Thymus (tissue), 11 donors: ENCODE measurements at regions not wholly inside any gene's neighbourhood (a gene's known extent, or its start where the extent isn't known, plus 50 kb on each side); places are given as distances from the start of the nearest gene placed in this dataset.

Experiments
- DNase-seq, 9 donors: peaks; one replicate each; pipeline ENCODE4 v3.0.0-alpha.2; 2013; ENCODE audit warnings: low spot score in 9 of 9, low read depth in 6 of 9, missing footprints in 1 of 9
- H3K27ac ChIP-seq, 2 donors: one replicate each; pipeline ENCODE4 v1.5.1; 2013; ENCODE audit warnings: control low read depth in 1 of 2, low read depth in 1 of 2, low read length in 1 of 2, mild to moderate bottlenecking in 1 of 2, moderate library complexity in 1 of 2
- H3K27me3 ChIP-seq, 2 donors: one replicate each; pipeline ENCODE4 v1.5.1; 2013; ENCODE audit warnings: low read length in 1 of 2; ENCODE audit not compliant: control insufficient read depth in 2 of 2, insufficient read depth in 1 of 2
- H3K36me3 ChIP-seq, 2 donors: one replicate each; pipeline ENCODE4 v1.5.1; 2013; ENCODE audit warnings: low read length in 1 of 2, mild to moderate bottlenecking in 1 of 2, moderate library complexity in 1 of 2; ENCODE audit not compliant: control insufficient read depth in 2 of 2, insufficient read depth in 2 of 2
- H3K4me1 ChIP-seq, 2 donors: one replicate each; pipeline ENCODE4 v1.5.1; 2013; ENCODE audit warnings: low read length in 2 of 2; ENCODE audit not compliant: control insufficient read depth in 2 of 2, insufficient read depth in 2 of 2
- H3K4me3 ChIP-seq, 2 donors: one replicate each; pipeline ENCODE4 v1.5.1; 2013; ENCODE audit warnings: low read length in 2 of 2, control low read depth in 1 of 2, mild to moderate bottlenecking in 1 of 2
- H3K9me3 ChIP-seq, 2 donors: one replicate each; pipeline ENCODE4 v1.5.1; 2013; ENCODE audit warnings: low read length in 1 of 2, mild to moderate bottlenecking in 1 of 2; ENCODE audit not compliant: control insufficient read depth in 2 of 2, insufficient read depth in 1 of 2
- WGBS: extraction: QIAGEN DNeasy Blood & Tissue Kit; methylation state at CpG from one replicate; pipeline ENCODE4 v1.1.7; 2013; 5-methylcytosine and 5-hydroxymethylcytosine counted together
- donor health status: healthy.

DNA sequence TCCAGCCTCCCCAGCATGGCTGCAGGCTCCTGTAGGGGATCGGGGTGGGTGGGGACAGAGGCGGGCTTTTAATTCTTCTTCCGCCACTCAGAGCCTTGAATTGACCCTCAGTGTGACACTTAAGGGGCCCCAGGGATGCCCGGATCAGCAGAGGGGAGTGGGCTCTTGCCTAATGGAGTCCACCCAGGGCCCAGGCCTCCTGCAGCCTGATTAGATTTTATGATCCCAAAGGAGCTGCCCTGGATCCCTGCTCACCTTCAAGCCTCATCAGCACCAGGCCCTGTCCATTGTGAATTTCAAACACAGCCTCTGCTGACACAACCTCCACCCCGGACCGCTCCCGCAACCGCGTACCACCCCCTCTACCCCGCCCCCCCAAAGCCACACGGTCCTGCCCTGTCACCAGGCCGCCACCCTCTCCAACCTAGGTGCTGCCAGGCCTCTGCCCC, 214.1 kb upstream of the IER5L start:
- no peaks in the 10 kb centered on the region for H3K27me3 ChIP-seq
- no peaks in the 10 kb centered on the region for H3K4me1 ChIP-seq
- no peaks in the 10 kb centered on the region for H3K36me3 ChIP-seq

DNA sequence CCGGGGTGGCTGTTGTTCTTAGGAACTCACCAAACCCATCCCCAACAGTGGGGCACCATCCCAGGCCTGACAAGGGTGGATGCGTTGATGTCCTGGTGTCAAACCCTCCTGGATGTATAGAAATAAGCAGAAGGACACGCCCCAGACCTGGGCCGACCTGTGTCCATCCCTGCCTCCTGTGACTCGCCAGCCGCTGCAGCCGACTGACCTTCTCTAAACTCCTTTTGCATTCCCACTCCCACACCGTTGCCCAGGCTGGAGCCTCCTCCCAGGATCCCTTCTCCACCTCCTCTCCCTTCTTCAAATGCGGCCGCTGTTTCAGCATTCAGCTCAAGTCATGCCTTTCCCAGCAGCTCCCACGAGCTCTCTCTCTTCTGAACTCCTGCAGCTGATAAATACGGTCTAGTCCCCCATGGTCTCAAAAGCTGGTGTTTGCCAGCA, 213.2 kb upstream of the IER5L start:
- peaks cover 0 to 7% of the 10 kb centered on the region in 2 donors for H3K9me3 ChIP-seq
- no peak overlapping the region for H3K27ac ChIP-seq
- WGBS: 96% methylated on average over 12 of the region's 12 CpGs
- no peak for DNase-seq
- H3K4me1 ChIP-seq: no peaks in the 10 kb centered on the region
- H3K27me3 ChIP-seq: no peaks in the 10 kb centered on the region
- no peaks in the 10 kb centered on the region for H3K36me3 ChIP-seq
- H3K4me3 ChIP-seq: no peak overlapping the region

More for the DNA sequence above, 214.1 kb upstream of the IER5L start:
- no peak for DNase-seq
- H3K4me3 ChIP-seq: no peak overlapping the region
- H3K27ac ChIP-seq: no peak overlapping the region
- peaks cover 0 to under 1% of the 10 kb centered on the region in 2 donors for H3K9me3 ChIP-seq
- WGBS: 94% methylated on average over 12 of the region's 12 CpGs

DNA sequence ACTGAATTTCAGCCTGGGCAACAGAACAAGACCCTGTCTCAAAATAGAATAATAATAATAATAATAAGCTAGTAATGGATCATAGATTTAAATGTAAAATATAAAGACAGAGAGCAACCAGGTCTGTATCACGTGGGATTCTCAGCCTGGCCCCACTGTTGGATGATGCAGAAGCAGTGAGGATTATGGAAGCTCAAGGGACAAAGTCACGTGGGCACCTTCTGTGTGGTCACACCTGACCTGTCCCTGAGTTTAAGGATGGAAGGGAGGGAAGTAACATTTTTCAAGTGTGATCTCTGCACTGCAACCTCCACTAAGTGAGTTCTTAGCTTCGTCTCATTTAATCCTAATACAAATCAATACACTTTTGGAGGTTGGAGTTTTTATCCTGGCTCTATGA, 212.5 kb upstream of the IER5L start:
- no peak for DNase-seq
- no peak overlapping the region for H3K4me3 ChIP-seq
- no peak overlapping the region for H3K27ac ChIP-seq
- no peaks in the 10 kb centered on the region for H3K36me3 ChIP-seq
- H3K4me1 ChIP-seq: no peaks in the 10 kb centered on the region
- H3K27me3 ChIP-seq: no peaks in the 10 kb centered on the region
- H3K9me3 ChIP-seq: peaks cover 0 to 7% of the 10 kb centered on the region in 2 donors
- WGBS: 94% methylated on average over 3 of the region's 3 CpGs

DNA sequence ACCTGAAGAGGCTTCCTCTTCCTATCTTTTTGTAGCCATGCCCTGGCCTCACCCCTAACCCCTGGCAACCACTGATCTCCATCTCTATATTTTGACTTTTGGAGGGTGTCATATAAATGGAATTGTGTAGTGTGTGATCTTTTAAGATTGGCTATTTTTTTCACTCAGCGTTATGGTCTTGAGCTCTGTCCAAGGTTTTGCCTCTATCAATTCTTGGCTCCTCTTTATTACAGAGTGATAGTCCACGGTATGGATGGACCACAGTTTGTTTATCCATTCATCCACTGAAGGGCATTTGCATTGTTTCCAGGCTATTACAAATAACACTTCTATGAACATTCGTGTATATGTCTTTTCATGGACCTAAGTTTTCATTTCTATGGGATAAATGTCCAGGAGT, 209.8 kb upstream of the IER5L start:
- DNase-seq: no peak
- Histone ChIP-seq H3K27me3 (no peaks in the 10 kb centered on the region), H3K27ac (no peak overlapping the region), H3K9me3 (peaks cover 0 to 7% of the 10 kb centered on the region in 2 donors), H3K4me1 (peaks cover 12 to 15% of the 10 kb centered on the region in 2 donors), H3K36me3 (no peaks in the 10 kb centered on the region), H3K4me3 (no peak overlapping the region)
- 92% methylated on average over 3 of the region's 3 CpGs for WGBS

DNA sequence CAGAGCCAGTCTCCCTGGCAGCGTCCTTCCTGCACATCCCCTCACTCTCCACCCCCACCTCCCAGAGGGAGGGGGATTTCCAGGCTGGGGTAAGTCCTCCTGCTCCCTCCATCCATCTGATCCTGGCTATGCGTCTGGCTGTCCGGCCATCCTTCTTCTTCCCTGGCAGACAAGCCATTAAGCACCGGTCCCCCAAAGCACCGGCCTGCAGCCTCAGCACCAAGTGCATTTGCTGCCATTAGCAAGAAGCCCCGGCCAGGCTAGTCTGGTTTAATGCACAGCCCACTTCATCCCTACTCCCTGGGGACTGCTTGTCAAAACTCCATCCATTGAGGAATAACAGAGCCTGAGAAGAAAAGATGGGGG, 208.7 kb upstream of the IER5L start:
- H3K27me3 ChIP-seq: no peaks in the 10 kb centered on the region
- no peak overlapping the region for H3K27ac ChIP-seq
- no peak overlapping the region for H3K4me3 ChIP-seq
- H3K9me3 ChIP-seq: peaks cover 0 to 7% of the 10 kb centered on the region in 2 donors
- peaks cover 14 to 23% of the 10 kb centered on the region in 2 donors for H3K4me1 ChIP-seq
- DNase-seq: no peak
- 92% methylated on average over 6 of the region's 6 CpGs for WGBS
- H3K36me3 ChIP-seq: no peaks in the 10 kb centered on the region

DNA sequence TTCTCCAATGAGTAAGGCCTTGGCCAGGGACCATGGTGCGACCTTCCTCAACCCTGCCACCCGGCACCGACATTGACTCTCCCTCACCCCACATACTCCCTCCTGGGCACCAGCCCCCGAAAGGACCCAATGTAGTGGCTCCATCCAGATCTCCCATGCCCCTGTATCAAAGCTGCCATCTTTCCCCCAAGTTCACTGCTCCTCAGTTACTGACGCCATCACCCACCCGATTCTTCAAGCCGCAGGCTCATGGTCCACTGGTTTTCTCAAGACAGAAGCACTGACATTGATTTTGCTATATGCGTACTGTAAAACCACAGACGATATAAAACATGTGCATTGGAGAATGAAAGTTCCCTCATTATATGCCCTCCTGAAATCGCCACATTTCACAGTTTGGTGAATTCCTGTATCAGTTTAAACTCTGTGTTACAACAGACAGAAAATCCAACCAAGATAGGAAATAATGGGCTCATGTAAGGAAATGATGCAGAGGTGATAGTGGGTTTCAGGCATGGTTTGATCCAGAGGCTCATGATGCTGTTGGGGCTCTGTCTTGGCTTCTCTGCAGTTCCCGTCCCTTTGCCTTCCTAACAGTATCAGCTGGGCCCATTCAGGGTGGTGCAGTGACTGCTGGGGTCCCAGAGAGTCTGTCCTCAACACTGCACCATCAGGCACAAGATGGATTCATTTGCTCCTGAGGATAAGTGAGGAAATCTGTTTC, 207.3 kb upstream of the IER5L start:
- H3K4me1 ChIP-seq: peaks cover 14 to 23% of the 10 kb centered on the region in 2 donors
- no peak overlapping the region for H3K4me3 ChIP-seq
- WGBS: over 99% methylated on average over 11 of the region's 11 CpGs
- H3K27me3 ChIP-seq: no peaks in the 10 kb centered on the region
- no peak overlapping the region for H3K27ac ChIP-seq
- H3K36me3 ChIP-seq: no peaks in the 10 kb centered on the region
- DNase-seq: no peak
- H3K9me3 ChIP-seq: peaks cover 0 to 7% of the 10 kb centered on the region in 2 donors

DNA sequence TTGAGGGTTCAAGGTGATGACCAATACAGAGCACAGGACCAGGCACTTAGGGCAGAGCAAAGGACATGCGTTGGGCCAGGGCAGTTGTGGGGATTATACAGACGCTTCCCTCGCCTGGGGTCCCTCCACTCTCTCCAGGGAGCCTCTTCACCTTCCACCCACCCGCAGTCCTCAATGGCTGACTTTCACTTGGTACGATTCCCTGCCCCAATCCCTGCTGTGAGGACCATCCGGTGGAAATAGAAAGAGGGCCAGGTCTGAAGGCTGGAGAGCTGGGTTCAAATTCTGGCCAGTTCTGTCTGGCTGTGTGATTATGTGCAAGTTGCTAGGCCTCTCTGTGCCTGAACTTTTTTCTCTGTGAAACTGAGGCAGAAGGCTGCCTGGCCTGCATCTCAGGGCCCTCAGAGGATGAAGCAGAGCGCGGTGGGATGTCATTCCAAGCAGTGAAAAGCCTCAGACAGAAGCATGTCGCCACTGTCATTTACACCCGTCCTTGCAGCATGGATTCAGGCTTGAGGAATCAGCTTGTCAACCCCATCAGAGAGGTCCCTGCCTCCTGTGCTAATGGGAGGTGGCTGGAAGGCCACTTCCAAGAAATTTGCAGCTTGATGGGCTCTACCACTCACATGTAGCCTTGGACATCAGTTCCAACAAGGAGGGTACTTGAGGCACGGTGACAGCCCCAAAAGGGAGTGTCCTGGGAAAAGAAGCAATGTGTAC, 206.6 kb upstream of the IER5L start:
- Histone ChIP-seq H3K4me1 (peaks cover 14 to 23% of the 10 kb centered on the region in 2 donors), H3K4me3 (no peak overlapping the region), H3K27ac (peak overlapping the region; percentile 95 to 99), H3K36me3 (no peaks in the 10 kb centered on the region), H3K9me3 (peaks cover 0 to 7% of the 10 kb centered on the region in 2 donors), H3K27me3 (no peaks in the 10 kb centered on the region)
- WGBS: over 99% methylated on average over 11 of the region's 11 CpGs
- DNase-seq: no peak

DNA sequence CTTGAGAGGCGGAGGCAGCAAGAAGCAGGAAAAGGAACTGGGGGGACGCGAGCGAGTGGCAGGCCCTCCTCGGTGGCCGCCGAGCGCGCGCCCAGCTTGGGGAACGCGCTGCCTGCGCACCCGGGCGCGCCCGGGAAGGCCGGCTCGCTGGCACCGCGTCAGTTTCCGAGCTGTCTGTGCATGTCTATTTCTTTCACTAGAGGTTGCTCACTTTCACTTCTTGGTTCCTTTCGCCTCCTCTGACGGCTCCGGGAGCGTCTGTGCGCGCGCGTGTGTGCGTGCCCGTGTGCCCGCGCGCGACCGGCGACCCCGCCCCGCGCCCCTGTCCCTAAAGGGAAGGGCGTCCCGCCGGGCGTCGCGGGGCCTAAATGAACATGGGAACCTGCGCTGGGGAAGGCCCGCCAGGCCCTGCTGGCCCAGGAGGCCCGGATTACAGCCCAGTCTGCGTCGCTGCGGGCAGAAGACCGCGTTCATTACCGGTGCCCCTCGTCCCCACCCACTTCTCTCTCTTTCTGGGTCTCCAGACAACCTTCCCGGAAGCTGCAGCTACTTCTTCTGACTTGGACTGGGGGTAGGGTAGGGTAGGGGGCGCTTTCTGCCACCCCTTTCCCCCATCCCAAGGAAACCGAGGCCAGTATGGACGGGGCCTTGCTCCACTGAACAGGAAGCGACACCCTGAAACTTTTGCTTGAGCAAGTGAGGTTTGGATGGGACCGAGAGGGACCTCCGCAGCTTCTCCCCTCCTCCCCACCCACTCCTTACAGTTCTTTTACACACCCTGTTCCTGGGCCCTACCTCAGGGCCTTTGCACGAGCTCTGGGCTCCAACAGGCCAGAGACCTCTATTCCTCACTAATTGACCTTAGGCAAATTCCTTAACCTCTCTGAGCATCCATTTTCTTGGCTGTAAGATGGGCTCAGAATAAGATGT, 205.8 kb upstream of the IER5L start:
- Histone ChIP-seq H3K9me3 (peaks cover 0 to 7% of the 10 kb centered on the region in 2 donors), H3K36me3 (no peaks in the 10 kb centered on the region), H3K4me3 (peak overlapping the region; percentile 64 to 74), H3K27me3 (no peaks in the 10 kb centered on the region), H3K27ac (peak overlapping the region; percentile 95 to 99), H3K4me1 (peaks cover 14 to 23% of the 10 kb centered on the region in 2 donors)
- 8% methylated on average over 65 of the region's 65 CpGs for WGBS
- DNase-seq: peak; percentile 67 to 93 (median 79)
